Activated CD4-positive, alpha-beta T cell treated with anti-CD3 and anti-CD28 coated beads, Interleukin-2, amount 50 U/mL, for 48 hours (primary cell): ENCODE measurements at regions not wholly inside any gene's neighbourhood (a gene's known extent, or its start where the extent isn't known, plus 50 kb on each side); places are given as distances from the start of the nearest gene placed in this dataset.

Experiments
- DNase-seq, 2 experiments: peaks; one replicate each; pipeline ENCODE4 v3.0.0-alpha.2; 2020

- DNase-seq = no peak
Observed at GRCh38 chr4:104901961-104902605, 244.6 kb upstream of the TET2 start.

GRCh38 chr4:104905065-104905464, 241.6 kb upstream of the TET2 start:
- no peak for DNase-seq

DNA sequence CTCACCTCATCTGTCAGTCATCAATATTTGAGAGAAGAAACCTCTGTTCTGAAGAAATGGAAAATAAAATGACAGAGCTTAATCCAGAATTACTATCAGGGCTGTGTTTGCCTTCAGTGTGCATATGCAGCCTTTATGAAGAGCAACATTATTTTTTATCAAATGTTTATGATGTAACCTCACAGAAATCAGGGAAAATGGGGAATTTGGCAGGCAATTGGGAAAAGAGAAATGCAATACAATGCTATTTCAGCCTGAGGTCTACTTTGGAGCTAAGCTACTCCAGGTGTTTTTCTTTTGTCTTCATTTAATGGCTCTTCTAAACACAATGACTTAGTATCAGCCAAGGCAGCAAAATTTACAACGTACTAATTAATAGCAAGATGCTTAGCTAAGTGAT, 241.1 kb upstream of the TET2 start:
- DNase-seq = no peak

DNA sequence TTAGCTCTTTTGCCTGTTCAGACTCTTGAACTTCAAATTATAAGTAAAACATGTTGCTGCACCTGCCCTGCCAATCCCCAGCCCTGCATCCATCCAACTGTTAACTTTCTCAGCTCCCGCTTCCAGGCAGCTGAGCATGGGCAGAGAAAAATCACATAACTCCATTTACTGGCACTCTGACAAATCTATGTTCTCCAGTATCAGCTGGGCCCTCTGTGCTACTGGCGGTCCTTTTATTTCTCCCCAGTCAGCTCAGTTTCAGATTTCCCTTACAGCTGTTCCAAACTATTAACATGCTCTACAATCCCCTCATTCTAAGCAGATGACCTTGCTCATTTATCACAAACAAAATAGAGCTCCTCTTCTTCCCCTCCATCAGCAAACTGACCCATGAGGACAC, 240.4 kb upstream of the TET2 start:
- DNase-seq = no peak

GRCh38 chr4:104907074-104907649, 239.5 kb upstream of the TET2 start:
- no peak for DNase-seq

GRCh38 chr4:104907991-104908390, 238.7 kb upstream of the TET2 start:
- no peak for DNase-seq

GRCh38 chr4:104909376-104909775, 237.3 kb upstream of the TET2 start:
- no peak for DNase-seq

GRCh38 chr4:104912518-104912917, 234.2 kb upstream of the TET2 start:
- no peak for DNase-seq

DNA sequence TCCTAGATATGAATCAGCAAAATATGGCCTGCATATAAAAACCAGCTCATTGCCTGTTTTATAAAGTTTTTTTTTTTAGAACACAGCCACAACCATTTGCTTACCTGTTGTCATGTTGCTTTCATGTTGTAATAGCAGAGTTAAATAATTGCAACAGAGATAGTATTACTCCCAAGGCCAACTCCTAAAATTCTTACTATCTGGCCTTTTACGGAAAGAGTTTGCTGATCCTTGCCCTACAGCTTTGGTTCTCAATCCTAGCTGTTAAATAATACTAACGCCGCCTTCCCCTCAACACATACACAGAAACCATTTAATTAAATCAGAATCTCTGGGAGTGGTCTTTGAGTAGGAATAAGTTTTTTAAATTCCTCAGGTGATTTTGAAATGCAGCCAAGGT, 231.3 kb upstream of the TET2 start:
- DNase-seq = no peak

- DNase-seq = no peak
Observed at GRCh38 chr4:104915864-104916263, 230.8 kb upstream of the TET2 start.

GRCh38 chr4:104919406-104919805, 227.3 kb upstream of the TET2 start:
- no peak for DNase-seq

DNA sequence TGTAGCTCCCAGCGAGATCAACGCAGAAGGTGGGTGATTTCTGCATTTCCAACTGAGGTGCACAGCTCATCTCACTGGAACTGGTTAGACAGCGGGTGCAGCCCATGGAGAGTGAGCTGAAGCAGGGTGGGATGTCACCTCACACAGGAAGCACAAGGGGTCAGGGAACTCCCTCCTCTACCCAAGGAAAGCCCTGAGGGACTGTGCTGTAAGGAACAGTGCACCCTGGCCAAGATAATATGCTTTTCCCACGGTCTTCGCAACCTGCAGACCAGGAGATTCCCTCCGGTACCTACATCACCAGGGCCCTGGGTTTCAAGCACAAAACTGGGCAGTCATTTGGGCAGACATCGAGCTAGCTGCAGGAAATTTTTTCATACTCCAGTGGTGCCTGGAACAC, 216.4 kb upstream of the TET2 start:
- no peak for DNase-seq

DNA sequence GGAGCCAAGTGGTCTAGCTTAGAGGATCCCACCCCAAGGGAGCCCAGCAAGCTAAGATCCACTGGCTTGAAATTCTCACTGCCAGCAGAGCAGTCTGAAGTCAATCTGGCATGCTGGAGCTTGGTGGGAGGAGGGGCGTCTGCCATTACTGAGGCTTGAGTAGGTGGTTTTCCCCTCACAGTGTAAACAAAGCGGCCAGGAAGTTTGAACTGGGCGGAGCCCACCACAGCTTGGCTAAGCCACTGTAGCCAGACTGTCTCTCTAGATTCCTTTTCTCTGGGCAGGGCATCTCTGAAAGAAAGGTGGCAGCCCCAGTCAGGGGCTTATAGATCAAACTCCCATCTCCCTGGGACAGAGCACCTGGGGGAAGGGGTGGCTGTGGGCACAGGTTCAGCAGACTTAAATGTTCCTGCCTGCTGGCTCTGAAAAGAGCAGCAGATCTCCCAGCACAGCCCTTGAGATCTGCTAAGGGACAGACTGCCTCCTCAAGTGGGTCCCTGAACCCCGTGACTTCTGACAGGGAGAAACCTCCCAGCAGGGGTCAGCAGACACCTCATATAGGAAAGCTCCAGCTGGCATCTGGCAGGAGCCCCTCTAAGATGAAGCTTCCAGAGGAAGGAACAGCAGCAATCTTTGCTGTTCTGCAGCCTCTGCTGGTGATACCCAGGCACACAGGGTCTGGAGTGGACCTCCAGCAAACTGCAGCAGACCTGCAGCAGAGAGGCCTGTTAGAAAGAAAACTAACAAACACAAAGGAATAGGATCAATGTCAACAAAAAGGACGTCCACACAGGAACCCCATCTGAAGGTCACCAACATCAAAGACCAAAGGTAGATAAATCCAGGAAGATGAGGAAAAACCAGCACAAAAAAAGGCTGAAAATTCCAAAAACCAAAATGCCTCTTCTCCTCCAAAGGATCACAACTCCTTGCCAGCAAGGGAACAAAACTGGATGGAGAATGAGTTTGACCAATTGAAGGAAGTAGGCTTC, 215.6 kb upstream of the TET2 start:
- peak; percentile 44 to 58 for DNase-seq

DNA sequence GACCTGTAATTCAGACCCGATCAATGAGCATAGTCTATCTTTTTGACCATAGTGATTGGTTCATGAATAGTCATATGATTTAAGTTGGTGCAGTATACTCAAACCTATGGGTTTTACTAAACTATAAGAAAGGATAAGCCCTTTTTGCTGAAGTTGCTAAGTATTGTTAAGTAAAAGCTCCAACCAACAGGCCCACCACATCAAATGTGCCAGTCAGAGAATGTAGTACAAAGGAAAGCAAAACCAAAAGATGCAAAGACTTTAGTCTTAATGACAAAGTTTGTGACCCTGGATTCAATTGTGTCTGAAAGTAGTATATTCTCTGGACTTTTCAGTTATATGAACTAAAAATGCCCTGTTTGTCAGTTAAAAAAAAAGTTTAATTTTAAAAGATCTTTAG, 208.1 kb upstream of the TET2 start:
- no peak for DNase-seq

- DNase-seq = no peak
Observed at GRCh38 chr4:104940927-104941326, 205.7 kb upstream of the TET2 start.

- DNase-seq = no peak
Observed at GRCh38 chr4:104941661-104942062, 205.0 kb upstream of the TET2 start.

DNA sequence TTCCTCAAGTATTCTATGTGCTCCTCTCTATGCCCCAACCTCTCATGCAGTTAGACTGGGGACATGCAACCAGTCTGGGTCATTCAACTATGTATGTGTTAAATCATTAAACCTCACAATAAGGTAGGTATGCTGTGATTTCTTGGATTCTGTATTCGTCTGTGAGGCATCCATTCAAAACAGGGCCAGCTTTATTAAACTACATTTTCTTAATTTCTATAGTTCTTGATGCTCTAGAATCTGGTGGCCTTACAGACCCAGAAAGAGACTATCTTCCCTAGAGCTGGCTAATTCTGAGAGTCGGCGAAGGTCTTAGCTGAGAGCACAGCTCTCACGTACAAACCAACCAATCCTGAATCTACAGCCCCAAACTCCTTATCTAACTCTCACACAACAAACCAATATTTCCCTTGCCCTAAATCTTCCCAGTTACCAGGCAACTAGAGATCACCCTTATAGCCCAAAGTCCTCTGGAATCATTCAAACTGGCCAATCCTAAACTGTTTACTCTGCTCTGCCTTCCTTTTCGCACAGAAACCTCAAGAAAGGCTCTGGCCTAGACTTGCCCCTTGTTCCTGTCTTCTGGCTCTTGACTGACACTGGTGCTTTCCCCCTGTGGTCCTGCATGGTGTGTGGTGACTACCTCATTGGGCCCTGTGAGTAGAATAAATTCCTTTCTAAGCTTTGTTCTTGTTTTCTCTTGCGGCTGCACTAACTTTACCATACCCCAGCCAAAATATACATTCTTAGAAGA, 203.5 kb upstream of the TET2 start:
- no peak for DNase-seq

DNA sequence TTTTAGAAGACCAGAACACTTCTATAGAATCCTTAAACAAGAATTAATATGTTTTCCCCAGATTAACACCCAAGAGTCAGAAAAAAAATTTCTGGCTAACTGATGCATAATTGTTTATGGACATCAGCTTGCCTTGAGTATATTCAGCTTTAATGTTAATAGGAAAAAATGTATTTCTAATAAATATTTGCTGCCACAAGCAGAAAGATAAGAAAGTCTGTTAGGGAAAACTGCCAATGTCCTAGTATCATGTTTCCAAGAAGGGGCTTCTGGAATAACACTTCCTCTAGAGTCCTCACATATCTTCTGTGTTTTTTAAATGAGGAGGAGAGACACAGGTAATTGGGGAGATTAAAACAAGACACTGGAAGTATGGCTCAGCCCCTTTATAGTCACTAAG, 202.1 kb upstream of the TET2 start:
- no peak for DNase-seq

GRCh38 chr4:104964410-104965175, 182.1 kb upstream of the TET2 start:
- no peak for DNase-seq

- peak in 1 of 2 experiments; percentile 22 for DNase-seq
Observed at GRCh38 chr4:104966349-104967033, 180.2 kb upstream of the TET2 start.

GRCh38 chr4:104967034-104967401, 179.7 kb upstream of the TET2 start:
- DNase-seq = no peak
